H54 (cell line): ENCODE measurements at regions not wholly inside any gene's neighbourhood (a gene's known extent, or its start where the extent isn't known, plus 50 kb on each side); places are given as distances from the start of the nearest gene placed in this dataset.
A peak's percentile ranks its signal among the peaks of the same experiment; 100 is the strongest.

Experiments used
- DNase-seq: peaks from one replicate; pipeline ENCODE4 v3.0.0; 2011; ENCODE audit warnings: low spot score, mixed read lengths; ENCODE audit not compliant: insufficient read length
- FAIRE-seq: peaks from 3 replicates; lab custom pipeline; 2011; peaks lifted over from hg19 to GRCh38; lab: Jason Lieb, UNC
- POLR2A ChIP-seq: IDR thresholded peaks from 2 replicates; pipeline ENCODE4 v1.6.1; 2011; ENCODE audit warnings: low read depth, mild to moderate bottlenecking, low read length

- FAIRE-seq (no peak), DNase-seq (no peak)
- TF ChIP-seq POLR2A, result no peak
Observed at GRCh38 chr10:65314253-65314652, 1611.6 kb upstream of the LRRTM3 start.

- DNase-seq, result no peak
- peak; percentile 36 for FAIRE-seq
- TF ChIP-seq POLR2A, result no peak
Observed at GRCh38 chr10:65319493-65319892, 1606.3 kb upstream of the LRRTM3 start.

- DNase-seq (no peak), FAIRE-seq (peak; percentile 77)
- no peak for TF ChIP-seq POLR2A
Observed at GRCh38 chr10:65320236-65321026, 1605.4 kb upstream of the LRRTM3 start.

GRCh38 chr10:65323802-65324201 is 1602.0 kb upstream of the LRRTM3 start:
- FAIRE-seq (peak; percentile 73), DNase-seq (no peak)
- TF ChIP-seq POLR2A, result no peak

- no peak for FAIRE-seq
Observed at GRCh38 chr10:65325913-65326312, 1599.9 kb upstream of the LRRTM3 start.

GRCh38 chr10:65328486-65328885 is 1597.3 kb upstream of the LRRTM3 start:
- DNase-seq, result no peak
- no peak for FAIRE-seq
- no peak for TF ChIP-seq POLR2A

More at GRCh38 chr10:65325913-65326312, 1599.9 kb upstream of the LRRTM3 start:
- DNase-seq, result no peak
- no peak for TF ChIP-seq POLR2A

- no peak for TF ChIP-seq POLR2A
- DNase-seq (no peak), FAIRE-seq (no peak)
Observed at GRCh38 chr10:65335311-65335710, 1590.5 kb upstream of the LRRTM3 start.

GRCh38 chr10:65340340-65340739 is 1585.5 kb upstream of the LRRTM3 start:
- FAIRE-seq (no peak), DNase-seq (no peak)
- TF ChIP-seq POLR2A, result no peak

- TF ChIP-seq POLR2A, result no peak
- DNase-seq (no peak), FAIRE-seq (peak; percentile 97)
Observed at GRCh38 chr10:65341323-65341925, 1584.4 kb upstream of the LRRTM3 start.

GRCh38 chr10:65342245-65342644 is 1583.6 kb upstream of the LRRTM3 start:
- DNase-seq (no peak), FAIRE-seq (peak; percentile 93)
- TF ChIP-seq POLR2A, result no peak

GRCh38 chr10:65346466-65346865 is 1579.4 kb upstream of the LRRTM3 start:
- TF ChIP-seq POLR2A, result no peak
- no peak for FAIRE-seq
- no peak for DNase-seq

- no peak for FAIRE-seq
- DNase-seq, result no peak
- no peak for TF ChIP-seq POLR2A
Observed at GRCh38 chr10:65348637-65349036, 1577.2 kb upstream of the LRRTM3 start.

- DNase-seq (no peak), FAIRE-seq (peak; percentile 86)
- TF ChIP-seq POLR2A, result no peak
Observed at GRCh38 chr10:65350611-65351010, 1575.2 kb upstream of the LRRTM3 start.

- no peak for TF ChIP-seq POLR2A
- peak; percentile 62 for FAIRE-seq
Observed at GRCh38 chr10:65355141-65355680, 1570.6 kb upstream of the LRRTM3 start.

GRCh38 chr10:65358565-65358964 is 1567.3 kb upstream of the LRRTM3 start:
- DNase-seq (no peak), FAIRE-seq (peak; percentile 78)
- no peak for TF ChIP-seq POLR2A

More at GRCh38 chr10:65355141-65355680, 1570.6 kb upstream of the LRRTM3 start:
- no peak for DNase-seq
